Stomach smooth muscle (tissue), 2 donors: ENCODE measurements at regions not wholly inside any gene's neighbourhood (a gene's known extent, or its start where the extent isn't known, plus 50 kb on each side); places are given as distances from the start of the nearest gene placed in this dataset.
"Not testable (repeated sequence)": the region's sequence is repeated elsewhere in the genome, so short reads cannot be mapped to it uniquely, and the experiment has no call there.

ENCODE experiments used
- H3K27ac ChIP-seq: one replicate; pipeline ENCODE4 v1.7.0; 2013; ENCODE audit warnings: mild to moderate bottlenecking, low read length, inconsistent platforms
- H3K27me3 ChIP-seq, 2 donors: one replicate each; pipeline ENCODE4 v1.7.0; 2013; ENCODE audit warnings: low read length in 2 of 2; ENCODE audit not compliant: insufficient read depth in 2 of 2, control insufficient read depth in 1 of 2
- H3K36me3 ChIP-seq, 2 donors: one replicate each; pipeline ENCODE4 v1.7.0; 2013; ENCODE audit warnings: low read length in 2 of 2; ENCODE audit not compliant: control insufficient read depth in 2 of 2, insufficient read depth in 2 of 2
- H3K4me1 ChIP-seq: one replicate; pipeline ENCODE4 v1.7.0; 2013; ENCODE audit warnings: low read length; ENCODE audit not compliant: control insufficient read depth, insufficient read depth
- H3K4me3 ChIP-seq, 2 donors: one replicate each; pipeline ENCODE4 v1.7.0; 2013; ENCODE audit warnings: low read length in 2 of 2
- H3K9ac ChIP-seq, 2 donors: one replicate each; pipeline ENCODE4 v1.7.0; 2013; ENCODE audit warnings: low read length in 2 of 2, mild to moderate bottlenecking in 1 of 2
- H3K9me3 ChIP-seq, 2 donors: one replicate each; pipeline ENCODE4 v1.7.0; 2013; ENCODE audit warnings: low read length in 2 of 2; ENCODE audit not compliant: control insufficient read depth in 2 of 2
- donor health status: healthy.
- donor health status: Pancreatic carcinoma.

- H3K27me3 ChIP-seq, H3K9me3 ChIP-seq, H3K36me3 ChIP-seq, H3K9ac ChIP-seq, H3K4me3 ChIP-seq, H3K27ac ChIP-seq, H3K4me1 ChIP-seq: not testable (repeated sequence)
Measured at GRCh38 chr5:177664737-177665136, 64.8 kb downstream of the B4GALT7 start.

- not testable (repeated sequence) for H3K4me3 ChIP-seq, H3K36me3 ChIP-seq
Measured at GRCh38 chr5:177665172-177665571, 65.2 kb downstream of the B4GALT7 start.

GRCh38 chr5:177665960-177666359 lies 66.0 kb downstream of the B4GALT7 start:
- not testable (repeated sequence) for H3K4me3 ChIP-seq, H3K27ac ChIP-seq, H3K9me3 ChIP-seq, H3K9ac ChIP-seq, H3K4me1 ChIP-seq, H3K36me3 ChIP-seq, H3K27me3 ChIP-seq

More at GRCh38 chr5:177665172-177665571, 65.2 kb downstream of the B4GALT7 start:
- H3K27ac ChIP-seq, H3K27me3 ChIP-seq, H3K4me1 ChIP-seq, H3K9ac ChIP-seq, H3K9me3 ChIP-seq: not testable (repeated sequence)

- H3K9me3 ChIP-seq, H3K27ac ChIP-seq, H3K4me1 ChIP-seq, H3K36me3 ChIP-seq, H3K27me3 ChIP-seq, H3K9ac ChIP-seq: not testable (repeated sequence)
- H3K4me3 ChIP-seq = peak overlapping the region in 1 of 2 donors; percentile 63
Measured at GRCh38 chr5:177671035-177671754, 71.3 kb downstream of the B4GALT7 start.

- H3K27ac ChIP-seq, H3K9me3 ChIP-seq, H3K27me3 ChIP-seq, H3K9ac ChIP-seq, H3K36me3 ChIP-seq, H3K4me1 ChIP-seq: not testable (repeated sequence)
- peak overlapping the region in 1 of 2 donors; percentile 49 for H3K4me3 ChIP-seq
Measured at GRCh38 chr5:177671755-177672690, 72.1 kb downstream of the B4GALT7 start.
